Effector CD8-positive, alpha-beta T cell (primary cell): ENCODE measurements at regions not wholly inside any gene's neighbourhood (a gene's known extent, or its start where the extent isn't known, plus 50 kb on each side); places are given as distances from the start of the nearest gene placed in this dataset.

Experiments
- DNase-seq: peaks from one replicate; lab custom pipeline; 2025; lab: John Stamatoyannopoulos, UW

GRCh38 chr2:2642906-2643890 is 312.1 kb upstream of the MYT1L start:
- DNase-seq, result no peak

- no peak for DNase-seq
Measured at GRCh38 chr2:2641541-2642410, 310.7 kb upstream of the MYT1L start.

- DNase-seq, result no peak
Measured at GRCh38 chr2:2640818-2641217, 309.7 kb upstream of the MYT1L start.

- DNase-seq, result no peak
Measured at GRCh38 chr2:2640371-2640770, 309.3 kb upstream of the MYT1L start.

GRCh38 chr2:2639251-2640139 is 308.4 kb upstream of the MYT1L start:
- DNase-seq, result no peak

- DNase-seq, result no peak
Measured at GRCh38 chr2:2638547-2639220, 307.6 kb upstream of the MYT1L start.

GRCh38 chr2:2636813-2637212 is 305.7 kb upstream of the MYT1L start:
- no peak for DNase-seq

- no peak for DNase-seq
Measured at GRCh38 chr2:2635025-2635528, 304.0 kb upstream of the MYT1L start.

- no peak for DNase-seq
Measured at GRCh38 chr2:2633017-2633416, 301.9 kb upstream of the MYT1L start.

GRCh38 chr2:2623939-2624338 is 292.9 kb upstream of the MYT1L start:
- no peak for DNase-seq

GRCh38 chr2:2621855-2622254 is 290.8 kb upstream of the MYT1L start:
- no peak for DNase-seq

- no peak for DNase-seq
Measured at GRCh38 chr2:2620604-2621003, 289.5 kb upstream of the MYT1L start.

GRCh38 chr2:2619995-2620394 is 288.9 kb upstream of the MYT1L start:
- no peak for DNase-seq

- DNase-seq, result no peak
Measured at GRCh38 chr2:2614452-2614851, 283.4 kb upstream of the MYT1L start.

- DNase-seq, result peak; percentile 83
Measured at GRCh38 chr2:2613279-2614199, 282.5 kb upstream of the MYT1L start.

GRCh38 chr2:2610751-2611150 is 279.7 kb upstream of the MYT1L start:
- no peak for DNase-seq

GRCh38 chr2:2600366-2600765 is 269.3 kb upstream of the MYT1L start:
- DNase-seq, result no peak

GRCh38 chr2:2599441-2599840 is 268.4 kb upstream of the MYT1L start:
- DNase-seq, result no peak

GRCh38 chr2:2597712-2598111 is 266.6 kb upstream of the MYT1L start:
- DNase-seq, result no peak

GRCh38 chr2:2591542-2591940 is 260.5 kb upstream of the MYT1L start:
- no peak for DNase-seq
